H9 (cell line): ENCODE measurements at regions not wholly inside any gene's neighbourhood (a gene's known extent, or its start where the extent isn't known, plus 50 kb on each side); places are given as distances from the start of the nearest gene placed in this dataset.

Source experiments
- DNase-seq: peaks from one replicate; pipeline ENCODE4 v3.0.0-alpha.2; 2017
- H2AFZ ChIP-seq: one replicate; pipeline ENCODE4 v1.6.1; 2013; ENCODE audit warnings: mild to moderate bottlenecking, low read length, control low read depth, moderate library complexity
- H2AK5ac ChIP-seq: 2 replicates; pipeline ENCODE4 v1.6.1; 2013; ENCODE audit warnings: low read length, control low read depth, mixed read lengths; ENCODE audit not compliant: insufficient read length
- H2BK120ac ChIP-seq: one replicate; pipeline ENCODE4 v1.6.1; 2013; ENCODE audit warnings: low read depth, mild to moderate bottlenecking, low read length, control low read depth, inconsistent platforms; ENCODE audit not compliant: poor library complexity, severe bottlenecking
- H2BK12ac ChIP-seq: 2 replicates; pipeline ENCODE4 v1.6.1; 2013; ENCODE audit warnings: low read length, control low read depth, mixed read lengths, low read depth; ENCODE audit not compliant: insufficient read length
- H2BK15ac ChIP-seq: 2 replicates; pipeline ENCODE4 v1.6.1; 2013; ENCODE audit warnings: low read depth, low read length, control low read depth
- H2BK20ac ChIP-seq: one replicate; pipeline ENCODE4 v1.6.1; 2013; ENCODE audit warnings: low read depth, mild to moderate bottlenecking, low read length, control low read depth, inconsistent platforms; ENCODE audit not compliant: poor library complexity, severe bottlenecking
- H2BK5ac ChIP-seq: 2 replicates; pipeline ENCODE4 v1.6.1; 2013; ENCODE audit warnings: low read length, control low read depth, mixed read lengths; ENCODE audit not compliant: insufficient read length
- H3K14ac ChIP-seq: 2 replicates; pipeline ENCODE4 v1.6.1; 2013; ENCODE audit warnings: low read length, control low read depth; ENCODE audit not compliant: insufficient read depth
- H3K18ac ChIP-seq: 2 replicates; pipeline ENCODE4 v1.6.1; 2013; ENCODE audit warnings: low read depth, mild to moderate bottlenecking, mixed read lengths, low read length, control low read depth; ENCODE audit not compliant: insufficient read length
- H3K23ac ChIP-seq: 2 replicates; pipeline ENCODE4 v1.6.1; 2013; ENCODE audit warnings: low read length, control low read depth, mixed read lengths, low read depth; ENCODE audit not compliant: insufficient read length
- H3K23me2 ChIP-seq: 2 replicates; pipeline ENCODE4 v1.6.1; 2013; ENCODE audit warnings: low read depth, mild to moderate bottlenecking, mixed read lengths, low read length, control low read depth; ENCODE audit not compliant: insufficient read length, poor library complexity, severe bottlenecking
- H3K27ac ChIP-seq: 2 replicates; pipeline ENCODE4 v1.5.1; 2013; ENCODE audit warnings: low read length, control low read depth, mixed read lengths, low read depth; ENCODE audit not compliant: insufficient read length
- H3K27me3 ChIP-seq: 2 replicates; pipeline ENCODE4 v1.6.1; 2013; ENCODE audit warnings: low read length, control low read depth, inconsistent platforms; ENCODE audit not compliant: insufficient read depth
- H3K4ac ChIP-seq: 2 replicates; pipeline ENCODE4 v1.6.1; 2013; ENCODE audit warnings: low read depth, mild to moderate bottlenecking, control low read depth, inconsistent platforms, low read length, moderate library complexity
- H3K4me1 ChIP-seq: 2 replicates; pipeline ENCODE4 v1.6.1; 2013; ENCODE audit warnings: low read length, control low read depth, inconsistent platforms; ENCODE audit not compliant: insufficient read depth
- H3K4me2 ChIP-seq: 2 replicates; pipeline ENCODE4 v1.6.1; 2013; ENCODE audit warnings: low read length, control low read depth, mixed read lengths; ENCODE audit not compliant: insufficient read length, insufficient read depth
- H3K56ac ChIP-seq: 2 replicates; pipeline ENCODE4 v1.6.1; 2013; ENCODE audit warnings: low read depth, mild to moderate bottlenecking, mixed read lengths, low read length, control low read depth; ENCODE audit not compliant: insufficient read length
- H3K79me1 ChIP-seq: 2 replicates; pipeline ENCODE4 v1.6.1; 2013; ENCODE audit warnings: low read depth, mild to moderate bottlenecking, moderate library complexity, low read length, control low read depth, inconsistent platforms; ENCODE audit not compliant: insufficient read depth, poor library complexity, severe bottlenecking
- H3K79me2 ChIP-seq: 2 replicates; pipeline ENCODE4 v1.6.1; 2013; ENCODE audit warnings: low read length, control low read depth, inconsistent platforms; ENCODE audit not compliant: insufficient read depth
- H3K9ac ChIP-seq: 2 replicates; pipeline ENCODE4 v1.6.1; 2013; ENCODE audit warnings: low read length, control low read depth, mixed read lengths; ENCODE audit not compliant: insufficient read length; ENCODE audit errors: extremely low read depth
- H3K9me3 ChIP-seq: one replicate; pipeline ENCODE4 v1.6.1; 2013; ENCODE audit warnings: low read depth, low read length, inconsistent platforms; ENCODE audit not compliant: control insufficient read depth
- H3T11ph ChIP-seq: one replicate; pipeline ENCODE4 v1.6.1; 2013; ENCODE audit warnings: mild to moderate bottlenecking, low read length, control low read depth, inconsistent platforms
- H4K20me1 ChIP-seq: one replicate; pipeline ENCODE4 v1.6.1; 2013; ENCODE audit not compliant: control insufficient read depth, insufficient read length, insufficient read depth
- H4K5ac ChIP-seq: 2 replicates; pipeline ENCODE4 v1.6.1; 2013; ENCODE audit warnings: low read depth, mild to moderate bottlenecking, mixed read lengths, low read length, control low read depth; ENCODE audit not compliant: insufficient read length
- H4K8ac ChIP-seq: replicated peaks from 2 replicates; pipeline ENCODE4 v1.6.1; 2013; ENCODE audit warnings: low read length, control low read depth, mixed read lengths, low read depth; ENCODE audit not compliant: insufficient read length
- H4K91ac ChIP-seq: 2 replicates; pipeline ENCODE4 v1.6.1; 2013; ENCODE audit warnings: low read depth, mild to moderate bottlenecking, moderate library complexity, mixed read lengths, low read length, control low read depth; ENCODE audit not compliant: insufficient read length
- H3K27ac Mint-ChIP-seq, 3 experiments: 2 replicates in 2 of 3; 3 replicates in 1 of 3; pipeline ENCODE4 v1.8.0; 2020 to 2021; ENCODE audit warnings: mixed read lengths in 3 of 3, mild to moderate bottlenecking in 1 of 3, moderate library complexity in 1 of 3
- H3K27me3 Mint-ChIP-seq: 2 replicates; pipeline ENCODE4 v1.8.0; 2021; ENCODE audit warnings: low read depth, mild to moderate bottlenecking, moderate library complexity, mixed read lengths
- H3K36me3 Mint-ChIP-seq, 3 experiments: 2 replicates in 2 of 3; 3 replicates in 1 of 3; pipeline ENCODE4 v1.8.0; 2020 to 2021; ENCODE audit warnings: low read depth in 3 of 3, mixed read lengths in 3 of 3; ENCODE audit not compliant: insufficient read depth in 1 of 3
- H3K4me1 Mint-ChIP-seq, 2 experiments: 2 replicates each; pipeline ENCODE4 v1.8.0; 2020; ENCODE audit warnings: mixed read lengths in 2 of 2
- H3K4me3 Mint-ChIP-seq, 2 experiments: 2 replicates in 1 of 2; 3 replicates in 1 of 2; pipeline ENCODE4 v1.8.0; 2020 to 2021; ENCODE audit warnings: mild to moderate bottlenecking in 2 of 2, mixed read lengths in 2 of 2, moderate library complexity in 1 of 2
- H3K9me3 Mint-ChIP-seq, 2 experiments: 2 replicates in 1 of 2; 3 replicates in 1 of 2; pipeline ENCODE4 v1.8.0; 2020; ENCODE audit warnings: mild to moderate bottlenecking in 2 of 2, mixed read lengths in 2 of 2, moderate library complexity in 1 of 2
- WGBS: extraction: QIAGEN DNeasy Blood & Tissue Kit; methylation state at CpG from one replicate; pipeline ENCODE4 v1.1.7; 2013; ENCODE audit warnings: missing lambda C conversion rate, low lambda C conversion rate, mixed read lengths; ENCODE audit not compliant: insufficient read length; ENCODE audit errors: extremely low coverage; 5-methylcytosine and 5-hydroxymethylcytosine counted together
- TF ChIP-seq, protein P1 (sequence below): fragments of 200-600 bp; sonication (generic); conservative IDR thresholded peaks from 3 replicates; pipeline ENCODE4 v1.8.0; 2021; ENCODE audit warnings: antibody characterized with exemption, mild to moderate bottlenecking

DNA sequence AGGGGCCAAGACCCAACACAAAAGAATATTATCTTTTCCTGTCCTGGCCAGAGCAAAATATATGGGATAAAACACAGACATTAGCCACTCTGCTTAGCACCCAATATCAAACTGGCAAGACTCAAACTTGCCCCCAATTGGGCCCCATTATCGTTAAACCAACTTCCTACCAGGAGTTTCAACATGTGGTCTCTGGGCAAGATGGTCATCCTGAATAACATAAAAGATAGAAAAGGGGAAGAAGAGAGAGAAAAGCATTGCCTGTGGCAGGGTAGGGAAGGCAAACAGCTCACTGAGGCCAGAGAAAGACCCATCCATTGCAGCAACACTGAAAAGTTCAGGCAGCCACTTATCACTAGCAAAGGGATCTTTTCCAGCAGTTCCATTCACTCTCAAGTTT is 502.1 kb downstream of the KIF2B start:
- Mint-ChIP-seq H3K4me3 (no peak overlapping the region), H3K36me3 (peaks cover 30 to 38% (median 35%) of the 10 kb centered on the region in 3 experiments), H3K27ac (no peak overlapping the region), H3K27me3 (no peaks in the 10 kb centered on the region), H3K4me1 (peaks cover 0 to 7% of the 10 kb centered on the region in 2 experiments; a peak in 1 of 4 replicates), H3K9me3 (peaks cover 31 to 46% of the 10 kb centered on the region in 2 experiments)
- Histone ChIP-seq H3K4me1 (no peaks in the 10 kb centered on the region), H4K8ac (no peak overlapping the region), H2AK5ac (no peak overlapping the region), H4K91ac (no peak overlapping the region), H3K23ac (no peak overlapping the region), H3K4ac (no peak overlapping the region), H3K56ac (no peak overlapping the region), H3K4me2 (no peak overlapping the region), H3K18ac (no peak overlapping the region), H4K20me1 (no peaks in the 10 kb centered on the region), H2AFZ (no peak overlapping the region), H2BK5ac (no peak overlapping the region), H3K9ac (no peak overlapping the region), H3K9me3 (no peaks in the 10 kb centered on the region), H3K14ac (no peak overlapping the region), H3K27me3 (no peaks in the 10 kb centered on the region), H3K79me2 (no peaks in the 10 kb centered on the region), H3K79me1 (no peaks in the 10 kb centered on the region), H2BK12ac (no peak overlapping the region), H2BK120ac (no peak overlapping the region), H3K23me2 (no peaks in the 10 kb centered on the region), H4K5ac (no peak overlapping the region), H2BK20ac (no peak overlapping the region), H3T11ph (no peak overlapping the region), H3K27ac (no peak overlapping the region), H2BK15ac (no peak overlapping the region)
- WGBS, result no CpG with 5 or more reads among the region's 1 CpG
- no peak for DNase-seq
- TF ChIP-seq, protein P1, sequence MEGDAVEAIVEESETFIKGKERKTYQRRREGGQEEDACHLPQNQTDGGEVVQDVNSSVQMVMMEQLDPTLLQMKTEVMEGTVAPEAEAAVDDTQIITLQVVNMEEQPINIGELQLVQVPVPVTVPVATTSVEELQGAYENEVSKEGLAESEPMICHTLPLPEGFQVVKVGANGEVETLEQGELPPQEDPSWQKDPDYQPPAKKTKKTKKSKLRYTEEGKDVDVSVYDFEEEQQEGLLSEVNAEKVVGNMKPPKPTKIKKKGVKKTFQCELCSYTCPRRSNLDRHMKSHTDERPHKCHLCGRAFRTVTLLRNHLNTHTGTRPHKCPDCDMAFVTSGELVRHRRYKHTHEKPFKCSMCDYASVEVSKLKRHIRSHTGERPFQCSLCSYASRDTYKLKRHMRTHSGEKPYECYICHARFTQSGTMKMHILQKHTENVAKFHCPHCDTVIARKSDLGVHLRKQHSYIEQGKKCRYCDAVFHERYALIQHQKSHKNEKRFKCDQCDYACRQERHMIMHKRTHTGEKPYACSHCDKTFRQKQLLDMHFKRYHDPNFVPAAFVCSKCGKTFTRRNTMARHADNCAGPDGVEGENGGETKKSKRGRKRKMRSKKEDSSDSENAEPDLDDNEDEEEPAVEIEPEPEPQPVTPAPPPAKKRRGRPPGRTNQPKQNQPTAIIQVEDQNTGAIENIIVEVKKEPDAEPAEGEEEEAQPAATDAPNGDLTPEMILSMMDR, result no peak
